ENCODE measurements at regions not wholly inside any gene's neighbourhood (a gene's known extent, or its start where the extent isn't known, plus 50 kb on each side); places are given as distances from the start of the nearest gene placed in this dataset.

GRCh38 chr9:115378758-115379157 is 260.8 kb upstream of the TNC start:
- TF ChIP-seq, protein P1, sequence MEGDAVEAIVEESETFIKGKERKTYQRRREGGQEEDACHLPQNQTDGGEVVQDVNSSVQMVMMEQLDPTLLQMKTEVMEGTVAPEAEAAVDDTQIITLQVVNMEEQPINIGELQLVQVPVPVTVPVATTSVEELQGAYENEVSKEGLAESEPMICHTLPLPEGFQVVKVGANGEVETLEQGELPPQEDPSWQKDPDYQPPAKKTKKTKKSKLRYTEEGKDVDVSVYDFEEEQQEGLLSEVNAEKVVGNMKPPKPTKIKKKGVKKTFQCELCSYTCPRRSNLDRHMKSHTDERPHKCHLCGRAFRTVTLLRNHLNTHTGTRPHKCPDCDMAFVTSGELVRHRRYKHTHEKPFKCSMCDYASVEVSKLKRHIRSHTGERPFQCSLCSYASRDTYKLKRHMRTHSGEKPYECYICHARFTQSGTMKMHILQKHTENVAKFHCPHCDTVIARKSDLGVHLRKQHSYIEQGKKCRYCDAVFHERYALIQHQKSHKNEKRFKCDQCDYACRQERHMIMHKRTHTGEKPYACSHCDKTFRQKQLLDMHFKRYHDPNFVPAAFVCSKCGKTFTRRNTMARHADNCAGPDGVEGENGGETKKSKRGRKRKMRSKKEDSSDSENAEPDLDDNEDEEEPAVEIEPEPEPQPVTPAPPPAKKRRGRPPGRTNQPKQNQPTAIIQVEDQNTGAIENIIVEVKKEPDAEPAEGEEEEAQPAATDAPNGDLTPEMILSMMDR (IDR thresholded peaks at IDR 0.05; ENCODE audit: borderline replicate concordance, extremely low read depth, low read length, poor library complexity, severe bottlenecking), result no peak
- TF ChIP-seq EZH2 (IDR thresholded peaks at IDR 0.05; ENCODE audit: borderline replicate concordance, low read depth, low read length, severe bottlenecking), result no peak

Measured in DND-41 (cell line).